Hepatic stellate cell (primary cell): ENCODE measurements at regions not wholly inside any gene's neighbourhood (a gene's known extent, or its start where the extent isn't known, plus 50 kb on each side); places are given as distances from the start of the nearest gene placed in this dataset.

ENCODE experiments used
- DNase-seq: peaks from one replicate; pipeline ENCODE4 v3.0.0; 2011; ENCODE audit warnings: low spot score

DNA sequence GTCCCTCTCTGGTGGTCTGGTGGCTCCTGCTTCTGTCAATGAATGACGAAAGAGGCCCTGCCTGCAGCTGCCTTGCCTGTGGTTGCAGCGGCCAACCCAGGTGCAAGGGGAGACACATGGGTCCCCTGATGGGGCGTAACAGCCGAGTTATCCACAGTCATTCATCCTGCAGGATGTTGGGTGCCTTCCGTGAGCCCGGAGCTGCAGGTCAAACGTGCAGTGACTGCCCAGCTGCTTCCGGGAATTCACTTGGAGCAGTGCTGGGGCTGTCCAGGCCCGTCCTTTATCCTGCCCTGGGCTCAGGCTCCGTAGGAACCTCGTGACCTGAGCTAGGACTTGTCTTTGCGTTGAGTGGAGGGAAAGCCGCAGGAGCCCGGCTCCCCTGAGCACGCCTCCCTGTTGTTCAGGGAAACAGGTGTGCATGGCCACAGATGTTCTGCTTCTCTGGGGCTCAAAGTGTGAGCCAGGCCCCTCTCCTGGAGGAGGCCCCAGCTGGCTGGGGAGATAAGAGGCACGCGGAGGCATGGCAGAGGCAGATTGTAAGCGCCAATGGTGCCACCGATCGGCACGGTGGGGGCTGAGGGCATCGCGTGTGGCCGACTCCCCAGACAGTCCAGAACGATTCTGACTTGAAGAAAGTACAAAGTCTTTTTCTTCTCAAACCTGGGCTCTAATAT, 635.4 kb downstream of the BRD1 start:
- DNase-seq = no peak

DNA sequence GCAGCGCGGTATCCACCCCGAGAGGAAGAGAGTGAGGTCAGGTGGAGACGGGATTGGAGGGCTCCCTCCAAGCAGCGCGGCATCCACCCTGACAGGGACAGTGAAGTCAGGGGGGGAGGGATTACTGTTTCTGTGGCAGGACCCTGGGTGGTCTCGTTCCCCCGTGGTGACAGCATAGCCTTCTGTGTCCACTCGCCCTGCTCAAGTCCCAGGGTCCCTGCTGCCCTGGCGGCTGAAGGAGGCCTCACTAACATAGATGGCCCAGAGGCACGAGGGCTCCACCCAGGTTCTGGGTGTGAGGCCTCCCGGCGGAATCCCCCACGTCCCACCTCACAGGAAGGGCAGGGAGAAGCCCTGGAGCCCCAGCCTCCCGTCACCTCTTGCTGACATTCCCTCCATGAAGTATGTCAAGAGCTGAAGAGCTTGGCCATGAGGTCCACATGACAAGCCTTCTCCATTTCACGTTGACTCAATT, 636.1 kb downstream of the BRD1 start:
- no peak for DNase-seq

- DNase-seq = no peak
These were observed 636.7 kb downstream of the BRD1 start for GRCh38 chr22:49190816-49191505.

DNA sequence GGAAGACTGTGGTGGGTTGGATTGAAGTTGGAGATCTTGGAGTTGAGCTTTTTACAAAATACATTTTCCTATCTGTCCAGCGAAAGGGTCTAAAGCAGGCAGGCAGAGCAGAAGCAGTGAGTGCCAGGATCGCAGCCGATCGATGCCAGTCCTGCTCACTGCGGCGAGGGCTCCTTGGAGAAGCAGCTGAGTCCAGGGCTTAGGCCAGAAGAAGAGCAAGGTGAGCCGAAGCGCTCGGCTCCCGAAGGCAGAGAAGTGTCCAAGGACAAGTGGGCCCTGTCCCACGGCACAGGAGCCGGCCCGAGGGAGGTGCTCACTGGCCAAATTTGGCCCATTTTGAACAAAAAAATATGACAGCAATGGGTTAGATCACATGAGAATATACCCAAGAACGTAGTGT, 637.8 kb downstream of the BRD1 start:
- no peak for DNase-seq

DNA sequence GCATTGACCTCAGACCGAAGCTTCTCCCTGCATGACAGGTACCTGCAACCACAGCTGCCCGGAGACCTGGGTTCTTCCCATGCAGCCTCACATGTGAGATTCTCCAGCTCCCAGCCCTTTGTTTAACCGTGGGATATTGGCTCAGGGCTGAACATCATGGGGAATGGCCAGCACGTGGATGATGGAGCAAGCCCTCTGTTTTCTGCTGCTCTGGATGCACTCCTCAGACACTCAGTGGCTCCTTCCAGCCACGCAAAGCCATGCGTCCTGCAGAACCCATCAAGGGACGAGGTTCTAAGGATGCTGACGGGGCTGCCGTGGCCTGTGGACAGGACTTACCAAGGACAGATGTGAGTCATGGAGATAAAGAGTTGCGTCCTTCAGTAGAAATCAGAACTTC, 639.1 kb downstream of the BRD1 start:
- DNase-seq = no peak

DNA sequence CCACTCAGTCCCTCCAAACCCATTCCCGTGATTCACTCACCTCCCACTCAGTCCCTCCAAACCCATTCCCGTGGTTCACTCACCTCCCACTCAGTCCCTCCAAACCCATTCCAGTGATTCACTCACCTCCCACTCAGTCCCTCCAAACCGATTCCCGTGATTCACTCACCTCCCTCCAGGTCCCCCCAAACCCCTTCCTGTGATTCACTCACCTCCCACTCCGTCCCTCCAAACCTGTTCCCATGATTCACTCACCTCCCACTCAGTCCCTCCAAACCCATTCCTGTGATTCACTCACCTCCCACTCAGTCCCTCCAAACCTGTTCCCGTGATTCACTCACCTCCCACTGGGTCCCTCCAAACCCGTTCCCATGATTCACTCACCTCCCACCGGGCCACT, 639.6 kb downstream of the BRD1 start:
- DNase-seq = no peak

DNA sequence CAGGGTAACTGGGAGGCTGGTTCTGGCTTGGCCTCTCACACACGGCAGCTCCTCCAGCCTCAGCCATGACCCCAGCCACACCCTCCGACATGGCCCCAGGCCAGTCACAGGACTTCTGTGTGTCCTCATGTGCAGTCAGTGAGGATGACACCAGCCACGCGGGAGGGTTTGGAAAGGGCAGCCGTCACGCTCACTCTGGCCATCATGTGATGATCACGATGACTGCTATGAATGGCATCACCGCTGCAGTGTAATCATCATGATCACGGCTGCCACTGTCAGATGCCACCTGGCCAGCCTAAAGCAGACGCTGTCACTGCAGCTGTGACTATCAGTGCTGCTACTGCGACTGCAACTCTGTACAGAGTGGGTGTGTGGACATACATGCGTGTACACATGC, 640.9 kb downstream of the BRD1 start:
- DNase-seq = no peak

DNA sequence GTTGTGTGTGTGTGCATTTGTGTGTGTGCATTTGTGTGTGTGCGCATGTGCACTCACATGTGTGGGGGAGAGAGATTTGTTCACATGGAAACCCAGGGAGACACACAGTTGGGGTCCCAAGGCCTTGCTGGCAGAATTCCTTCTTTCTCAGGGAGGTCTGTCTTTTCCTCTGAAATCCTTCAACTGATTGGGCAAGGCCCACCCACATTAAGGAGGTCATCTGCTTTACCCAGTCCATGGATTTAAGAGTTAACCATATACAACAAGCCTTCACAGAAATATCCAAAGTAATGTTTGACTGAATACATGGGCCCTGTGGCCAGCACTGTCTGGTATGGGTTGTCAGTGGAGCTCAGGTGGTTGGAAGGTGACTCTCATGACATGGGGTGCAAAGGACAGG, 641.4 kb downstream of the BRD1 start:
- DNase-seq = no peak

- DNase-seq = no peak
These were observed 642.2 kb downstream of the BRD1 start for GRCh38 chr22:49185312-49185969.

DNA sequence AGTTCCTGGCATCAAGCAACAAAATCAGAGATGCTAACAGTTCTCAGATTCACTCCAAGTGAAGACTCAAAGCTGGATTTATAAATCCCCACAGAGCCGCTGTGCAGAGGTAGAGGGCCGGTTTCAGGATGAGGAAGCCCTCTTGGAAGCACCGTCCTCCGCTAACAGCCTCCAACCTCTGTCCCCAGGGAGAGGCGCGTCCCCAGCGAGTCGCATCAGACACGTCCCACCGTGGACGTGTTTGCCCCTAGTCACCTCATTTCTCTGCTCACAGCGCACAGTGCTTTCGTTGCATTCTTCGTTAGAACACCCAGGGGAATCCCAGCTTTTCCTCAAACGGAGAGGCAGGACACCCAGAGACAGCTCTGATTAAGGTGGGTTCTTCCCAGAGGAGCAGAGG, 642.9 kb downstream of the BRD1 start:
- no peak for DNase-seq

GRCh38 chr22:49183826-49184216, 643.9 kb downstream of the BRD1 start:
- no peak for DNase-seq

DNA sequence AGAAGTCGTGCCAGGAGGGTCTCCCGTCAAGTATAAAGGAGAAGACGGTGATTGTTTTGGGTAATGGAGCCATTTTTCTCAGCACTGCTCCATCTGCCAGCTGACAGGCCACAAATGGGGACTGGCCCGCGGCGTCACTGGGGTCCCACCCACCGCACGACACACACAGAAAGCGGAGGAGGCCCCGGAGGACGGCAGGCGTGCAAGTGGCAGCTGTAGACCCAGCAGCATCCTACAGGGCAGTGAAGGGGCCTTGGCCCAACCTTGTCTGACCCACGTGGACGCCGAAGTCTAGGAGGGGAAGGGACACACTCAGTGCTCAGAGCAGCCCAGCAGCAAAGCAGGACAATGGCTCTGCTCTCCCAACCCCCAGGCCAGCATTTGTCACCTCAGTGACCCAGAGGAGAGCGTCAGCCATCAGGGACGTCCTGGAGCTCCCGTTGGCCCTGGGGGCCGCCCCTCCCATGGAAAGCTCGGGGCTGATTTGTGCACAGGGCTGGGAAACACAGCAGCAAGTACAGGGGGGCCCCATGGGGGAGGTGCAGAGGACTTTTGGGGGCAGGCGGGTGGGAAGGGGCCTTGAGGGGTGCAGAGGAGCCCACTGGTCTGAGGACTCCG, 644.4 kb downstream of the BRD1 start:
- DNase-seq = no peak

GRCh38 chr22:49182416-49182815, 645.3 kb downstream of the BRD1 start:
- DNase-seq = no peak

DNA sequence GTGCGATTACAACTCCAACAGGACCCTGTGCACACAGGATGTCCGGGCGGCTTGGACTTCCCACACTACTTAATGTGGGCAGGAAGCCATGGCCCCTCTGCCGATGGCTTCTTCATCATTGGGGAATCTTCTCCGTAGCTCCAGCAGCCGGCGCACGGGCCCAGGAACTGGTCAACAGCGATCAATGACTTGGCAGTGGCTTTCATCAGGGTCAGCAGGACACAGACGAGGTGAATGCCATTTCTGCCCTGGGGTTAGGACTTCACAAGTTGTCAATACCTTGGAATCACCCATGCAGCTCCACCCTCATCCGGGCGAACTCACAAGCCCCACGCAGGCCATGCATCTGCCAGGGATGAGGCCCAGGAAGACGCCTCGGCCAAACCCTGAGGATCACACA, 645.7 kb downstream of the BRD1 start:
- DNase-seq = no peak

- DNase-seq = no peak
These were observed 646.2 kb downstream of the BRD1 start for GRCh38 chr22:49181431-49181830.

DNA sequence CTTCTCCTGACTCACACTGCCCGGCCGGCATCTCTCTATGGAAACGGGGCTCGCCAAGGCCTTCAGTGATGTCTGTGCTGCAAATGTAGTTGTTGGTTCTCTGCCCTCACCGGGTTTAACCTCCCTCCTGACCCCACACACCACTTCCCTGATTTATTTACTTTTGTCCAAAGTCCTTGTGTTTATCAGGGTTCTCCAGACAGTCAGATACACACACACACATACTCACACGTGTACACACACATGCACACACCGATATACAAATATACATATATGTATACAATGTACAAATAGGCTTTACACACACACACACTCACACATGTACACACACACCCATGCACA, 647.0 kb downstream of the BRD1 start:
- no peak for DNase-seq

DNA sequence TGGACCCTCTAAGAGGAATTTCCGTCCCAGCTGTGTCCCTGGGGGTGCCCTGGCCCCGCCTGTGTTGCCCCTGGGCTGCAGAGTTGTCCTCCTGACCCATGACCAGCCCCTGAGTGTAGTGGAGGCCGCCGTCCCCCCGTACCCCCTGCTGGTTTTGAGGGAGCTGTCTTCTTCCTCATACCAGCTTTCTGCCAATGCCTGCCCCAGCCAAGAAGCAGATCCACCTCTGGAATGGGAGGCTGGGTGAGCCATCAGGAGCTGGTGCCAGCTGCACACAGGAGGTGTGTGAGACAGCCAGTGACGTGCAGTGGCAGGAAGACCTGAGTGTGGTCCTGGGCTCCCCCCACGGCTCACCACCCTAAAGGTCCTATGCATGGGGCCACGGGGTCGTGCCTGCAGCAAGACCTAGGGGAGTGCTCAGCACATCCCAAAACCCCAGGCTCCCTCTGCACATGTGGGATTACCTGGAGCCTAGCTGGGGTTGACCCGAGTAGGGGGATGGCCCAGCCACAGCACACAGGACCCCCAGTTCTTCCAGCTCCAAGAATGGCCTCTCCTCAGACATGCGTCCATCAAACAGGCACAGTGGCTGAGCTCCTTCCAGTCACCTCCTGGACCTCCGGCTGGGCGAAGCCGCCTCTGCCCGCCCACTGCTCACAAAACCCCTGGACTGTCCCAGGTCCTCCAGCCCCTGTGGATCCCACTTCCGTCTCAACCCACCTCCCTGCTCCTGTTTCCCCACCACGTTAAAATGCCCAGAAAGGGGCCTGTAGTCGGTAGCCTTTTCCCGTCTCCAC, 647.6 kb downstream of the BRD1 start:
- DNase-seq = no peak

GRCh38 chr22:49179175-49179574, 648.5 kb downstream of the BRD1 start:
- DNase-seq = no peak

DNA sequence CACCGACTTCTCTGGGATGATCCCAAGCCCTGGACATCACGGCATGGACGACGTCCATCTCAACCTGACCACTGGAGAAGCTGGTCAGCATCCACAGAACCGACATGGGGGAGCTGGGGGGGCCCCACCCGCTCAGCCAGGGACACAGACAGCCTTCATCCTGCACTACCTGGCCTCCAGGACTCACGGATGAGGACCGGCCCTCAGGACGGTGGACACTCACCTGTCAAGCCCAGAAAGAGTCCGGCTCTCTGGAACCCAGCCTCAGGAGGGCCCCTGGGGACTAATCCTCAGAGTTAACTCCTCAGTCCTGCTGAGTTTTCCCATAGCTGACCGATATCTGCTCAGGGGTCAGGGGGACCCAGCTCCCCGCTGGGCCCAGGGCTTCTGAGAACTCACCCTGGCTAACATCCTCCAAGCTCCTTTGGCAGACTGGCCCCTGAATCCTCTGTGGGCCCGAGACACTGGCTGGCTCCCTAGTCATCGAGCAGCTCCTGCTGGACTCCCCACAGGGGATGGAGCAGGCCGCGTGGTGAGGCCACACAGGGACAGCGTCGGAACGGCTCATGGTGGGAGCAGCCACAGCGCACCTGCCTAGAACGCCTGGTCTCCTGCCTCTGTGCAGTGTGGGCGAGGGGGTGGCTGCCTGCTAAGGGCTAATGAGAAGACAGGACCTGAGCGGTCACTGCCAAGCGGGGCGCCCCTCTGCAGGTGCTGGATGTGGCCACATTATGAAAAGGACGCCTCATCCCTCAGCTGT, 649.2 kb downstream of the BRD1 start:
- no peak for DNase-seq

- DNase-seq = no peak
These were observed 650.0 kb downstream of the BRD1 start for GRCh38 chr22:49177666-49178065.

DNA sequence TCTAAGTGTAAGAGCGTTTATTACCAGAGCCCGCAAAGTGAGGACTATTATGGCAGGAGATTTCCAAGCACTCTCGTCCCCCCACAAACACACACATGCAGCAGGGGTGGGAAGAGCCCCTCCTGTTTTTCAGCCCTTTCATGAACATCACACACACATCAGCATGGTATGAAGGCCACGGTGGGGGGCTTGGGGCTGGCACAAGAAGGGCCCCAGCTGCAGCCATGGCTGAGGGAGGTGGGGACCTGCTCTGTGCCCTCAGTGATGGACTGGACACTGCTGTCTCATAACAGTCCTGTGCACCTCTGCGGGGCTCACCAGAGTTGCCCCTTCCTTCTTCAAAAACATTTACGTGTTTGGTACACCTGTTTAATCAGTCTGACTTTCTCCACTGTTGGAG, 650.7 kb downstream of the BRD1 start:
- no peak for DNase-seq

DNA sequence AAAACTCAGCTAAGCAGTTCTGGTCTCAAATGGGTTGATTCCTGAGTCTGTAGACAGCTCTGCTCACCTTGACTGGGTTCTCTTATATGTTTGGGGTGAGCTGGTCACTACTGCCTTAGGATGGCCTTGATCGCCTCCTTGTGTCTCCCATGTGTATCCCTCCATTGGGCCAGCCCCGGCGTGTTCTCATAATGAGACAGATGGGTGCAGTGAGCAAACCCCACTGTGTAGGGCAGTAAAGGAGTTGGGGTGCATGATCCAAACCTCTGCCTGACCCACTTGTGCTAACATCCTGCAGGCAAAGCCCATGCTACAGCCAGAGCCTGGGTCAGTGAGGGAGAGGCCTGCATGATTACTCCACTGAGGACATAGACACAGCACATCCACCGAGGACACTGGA, 657.6 kb downstream of the BRD1 start:
- DNase-seq = no peak
